Fibroblast of skin of left quadriceps (primary cell): ENCODE measurements at regions not wholly inside any gene's neighbourhood (a gene's known extent, or its start where the extent isn't known, plus 50 kb on each side); places are given as distances from the start of the nearest gene placed in this dataset.

Experiments
- DNase-seq, 2 experiments: peaks; one replicate each; pipeline ENCODE4 v3.0.0-alpha.2; 2013; ENCODE audit warnings: low read depth in 2 of 2

DNA sequence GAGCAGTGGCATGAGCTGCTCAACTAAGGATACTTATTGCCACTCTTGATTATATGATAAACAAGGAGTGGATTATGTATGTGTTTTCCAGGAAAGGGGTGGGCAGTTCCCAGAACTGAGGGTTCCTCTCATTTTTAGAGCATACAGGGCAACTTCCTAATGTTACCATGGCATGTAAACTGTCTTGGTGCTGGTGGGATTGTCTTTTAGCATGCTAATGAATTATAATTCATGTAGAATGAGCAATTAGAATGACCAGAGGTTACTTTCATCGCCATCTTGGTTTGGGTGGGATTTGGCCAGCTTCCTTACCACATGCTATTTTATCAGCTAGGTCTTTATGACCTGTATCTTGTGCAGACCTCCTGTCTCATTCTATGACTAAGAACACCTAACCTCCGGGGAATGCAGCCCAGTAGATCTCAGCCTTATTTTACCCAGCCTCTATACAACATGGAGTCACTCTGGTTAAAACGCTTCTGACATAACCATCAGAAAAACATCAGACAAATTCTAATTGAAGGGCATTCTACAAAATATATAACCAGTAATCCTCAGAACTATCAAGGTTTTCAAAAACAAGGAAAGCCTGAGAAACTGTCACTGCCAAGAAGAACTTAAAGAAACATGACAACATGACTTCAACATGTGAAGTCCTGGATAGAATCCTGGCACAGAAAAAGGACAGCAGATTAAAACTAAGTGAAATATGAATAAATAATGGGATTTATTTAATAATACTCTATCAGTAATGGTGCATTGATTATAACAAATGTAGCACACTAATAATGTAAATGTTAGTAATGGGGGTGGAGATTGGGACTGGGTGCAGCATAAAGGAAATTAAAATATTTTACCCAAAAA, 365.0 kb downstream of the SEMA3D start:
- no peak for DNase-seq

DNA sequence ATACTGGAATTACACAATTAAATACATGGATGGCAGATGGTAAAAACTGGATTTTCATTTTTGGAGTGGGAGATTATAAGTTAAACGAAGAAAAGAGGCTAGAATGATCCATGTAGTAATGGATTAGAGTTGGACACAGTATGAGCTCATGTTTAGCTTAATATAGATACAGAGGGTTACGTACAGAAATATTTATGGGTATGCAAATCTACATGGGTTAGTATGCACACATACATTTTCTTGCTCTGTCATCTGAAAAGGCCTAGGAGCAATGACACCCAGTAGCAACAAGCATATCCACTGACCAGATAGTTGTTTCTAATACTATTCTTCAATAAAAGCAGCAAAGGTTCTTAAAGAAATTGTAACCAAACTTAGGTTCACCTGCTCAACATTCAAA, 366.4 kb downstream of the SEMA3D start:
- no peak for DNase-seq

DNA sequence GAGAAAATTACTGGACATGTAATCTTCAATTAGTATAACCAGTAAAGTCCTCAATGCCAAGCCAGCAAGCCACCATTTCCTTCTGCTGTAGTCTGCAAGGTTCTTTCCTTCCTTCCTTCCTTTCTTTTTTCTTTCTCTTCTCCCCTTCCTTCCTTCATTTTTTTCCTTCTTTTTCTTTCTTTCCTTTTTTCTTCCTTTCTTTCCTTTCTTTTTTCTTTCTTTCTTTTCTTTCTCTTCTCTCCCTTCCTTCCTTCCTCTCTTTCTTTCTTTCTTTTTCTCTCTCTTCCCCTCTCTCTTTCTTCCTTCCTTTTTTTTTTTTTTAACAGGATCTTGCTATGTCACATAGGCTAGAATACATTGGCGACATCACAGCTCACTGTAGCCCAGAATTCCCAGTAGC, 369.8 kb downstream of the SEMA3D start:
- no peak for DNase-seq

DNA sequence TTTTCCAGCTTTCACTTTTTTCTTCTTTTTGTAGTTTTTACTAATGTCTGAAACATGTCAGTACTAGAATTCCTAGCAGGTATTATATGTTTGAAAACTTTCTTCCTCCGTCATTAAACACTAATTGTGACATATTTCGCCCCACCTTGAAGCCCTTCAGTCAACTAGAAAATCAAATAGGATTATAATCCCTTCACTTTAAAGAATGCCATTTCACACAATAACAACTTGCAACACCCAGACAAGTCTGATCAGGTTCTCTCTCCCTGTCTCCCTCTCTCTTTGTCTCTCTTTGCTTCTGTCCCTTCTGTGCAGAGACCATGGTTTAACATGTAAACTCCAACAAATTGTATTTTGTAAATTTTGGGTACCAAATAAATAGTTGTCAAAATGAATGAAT, 373.5 kb downstream of the SEMA3D start:
- DNase-seq: no peak

DNA sequence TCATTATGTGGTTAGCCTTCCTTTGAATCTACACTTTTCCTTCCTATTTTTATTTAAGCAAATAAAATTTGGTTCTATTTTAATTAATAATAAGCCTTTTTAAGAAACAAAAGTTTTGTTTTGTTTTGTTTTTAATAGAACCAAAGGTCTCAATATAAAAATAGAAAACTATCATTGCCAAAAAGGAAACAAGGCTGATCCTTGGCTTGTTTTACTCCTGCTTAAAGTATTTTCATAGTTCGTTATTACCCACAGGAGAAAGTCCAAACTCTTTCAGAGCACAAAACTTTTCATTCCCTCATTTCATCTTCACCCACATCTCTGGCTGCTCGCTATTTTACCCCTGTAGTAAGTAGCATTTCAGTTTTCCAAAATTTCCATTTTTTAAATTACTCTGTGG, 374.8 kb downstream of the SEMA3D start:
- DNase-seq: no peak

DNA sequence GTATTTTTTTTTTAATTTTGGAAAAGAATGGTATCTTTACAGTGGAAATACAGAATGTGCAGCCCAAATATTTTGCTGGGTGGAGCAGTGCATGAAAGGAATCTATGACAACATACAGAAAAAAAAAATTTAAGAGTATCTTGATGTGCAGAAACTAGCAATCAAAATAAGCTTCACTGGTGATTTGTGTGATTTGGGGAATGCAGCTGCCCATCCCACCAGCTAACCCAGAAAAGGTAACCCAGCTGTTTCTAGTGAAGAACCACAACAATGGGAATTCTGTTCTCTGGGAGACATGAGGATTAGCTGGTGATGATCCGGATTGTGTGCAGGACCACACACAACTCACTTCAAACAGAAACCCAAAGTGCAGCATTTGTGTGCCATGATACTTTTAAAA, 375.5 kb downstream of the SEMA3D start:
- no peak for DNase-seq

DNA sequence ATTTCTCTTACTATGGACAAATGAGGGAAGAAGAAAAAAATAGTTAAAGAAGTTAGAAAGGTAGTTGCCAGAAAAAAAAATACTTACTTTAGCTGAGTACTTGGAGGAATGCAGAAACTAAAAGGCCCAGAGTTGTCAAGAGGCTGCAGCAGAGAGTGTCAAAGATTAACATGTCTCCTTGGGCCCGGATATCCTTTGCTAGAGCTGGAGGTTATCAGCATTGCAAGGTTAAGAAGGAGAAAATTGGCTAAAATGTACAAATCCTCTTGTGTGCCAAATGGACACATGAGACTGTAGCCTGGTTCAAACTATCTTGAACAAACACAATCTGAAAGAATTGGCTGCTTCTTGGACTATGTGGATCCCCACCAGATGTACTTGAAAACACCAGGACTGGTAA, 377.0 kb downstream of the SEMA3D start:
- DNase-seq: no peak

DNA sequence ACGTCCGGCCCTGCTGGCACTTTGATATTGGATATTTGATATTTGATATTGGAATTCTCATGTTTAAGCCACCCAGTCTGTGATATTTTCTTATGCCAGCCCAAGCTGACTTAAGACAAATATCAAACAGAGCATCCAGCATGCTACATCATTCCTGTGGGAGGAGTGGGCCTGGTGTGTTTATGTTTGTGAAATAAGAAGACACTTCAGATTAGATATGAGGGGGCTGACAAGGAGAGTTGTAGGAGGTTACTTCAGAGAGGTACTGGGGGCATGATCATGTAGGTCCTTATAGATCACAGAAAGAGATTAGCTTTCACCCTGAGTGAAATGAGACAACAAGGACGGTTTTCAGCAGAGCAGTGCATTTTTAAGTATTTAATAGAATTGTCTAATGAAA, 382.9 kb downstream of the SEMA3D start:
- DNase-seq: no peak

DNA sequence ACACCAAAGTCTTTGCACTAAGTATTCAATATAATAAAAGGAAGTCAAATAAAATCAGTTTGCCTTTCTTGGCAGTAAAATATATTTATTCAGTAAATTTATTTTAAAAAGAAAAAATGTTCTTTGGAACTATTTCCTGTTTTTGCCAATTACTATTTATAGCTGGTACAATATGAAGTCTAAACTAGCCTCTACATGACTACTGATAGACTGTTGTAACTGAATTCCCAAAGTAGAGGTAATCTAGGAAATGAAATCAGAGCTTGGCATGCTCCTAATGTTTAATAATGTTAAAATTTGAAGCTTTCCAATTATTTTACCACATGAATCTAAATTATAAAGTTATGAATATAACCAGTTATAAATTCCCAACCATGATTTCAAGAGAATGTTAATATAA, 385.5 kb downstream of the SEMA3D start:
- DNase-seq: no peak

DNA sequence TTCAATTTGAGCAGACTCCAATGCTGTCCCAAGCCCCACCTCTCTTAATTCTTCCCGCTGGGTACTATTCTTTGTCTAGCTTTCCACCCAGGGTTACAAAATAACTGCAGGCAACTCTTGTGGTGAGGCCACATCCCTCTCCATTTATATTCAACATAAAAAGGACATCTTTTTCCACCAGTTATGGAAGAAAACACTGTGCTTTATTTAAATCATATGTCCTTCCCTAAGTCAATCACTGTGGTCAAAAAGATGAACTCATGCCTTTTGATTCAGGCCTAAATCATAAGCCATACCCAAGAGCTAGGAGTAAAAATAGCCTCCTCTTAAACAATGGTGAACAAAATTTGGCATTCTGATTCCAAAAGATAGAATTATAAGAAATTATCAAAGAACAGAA, 386.0 kb downstream of the SEMA3D start:
- DNase-seq: no peak

DNA sequence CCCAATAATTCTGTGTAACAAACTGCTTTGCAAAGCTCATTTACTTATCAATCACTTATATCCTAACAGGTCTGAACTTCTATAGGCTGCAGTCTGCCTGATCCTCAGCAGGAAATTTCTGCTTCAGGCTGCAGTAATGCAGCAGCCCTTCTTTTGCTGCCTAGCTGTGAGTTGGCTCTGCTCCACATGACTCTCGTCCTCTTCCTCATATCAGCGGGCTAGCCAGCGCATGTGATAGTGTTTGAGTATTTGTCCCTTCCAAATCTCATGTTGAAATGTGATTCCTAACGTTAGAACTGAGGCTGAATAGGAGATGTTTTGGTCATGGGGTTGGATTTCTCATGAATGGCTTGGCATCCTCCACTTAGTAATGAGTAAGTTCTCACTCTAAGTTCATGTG, 387.8 kb downstream of the SEMA3D start:
- no peak for DNase-seq

DNA sequence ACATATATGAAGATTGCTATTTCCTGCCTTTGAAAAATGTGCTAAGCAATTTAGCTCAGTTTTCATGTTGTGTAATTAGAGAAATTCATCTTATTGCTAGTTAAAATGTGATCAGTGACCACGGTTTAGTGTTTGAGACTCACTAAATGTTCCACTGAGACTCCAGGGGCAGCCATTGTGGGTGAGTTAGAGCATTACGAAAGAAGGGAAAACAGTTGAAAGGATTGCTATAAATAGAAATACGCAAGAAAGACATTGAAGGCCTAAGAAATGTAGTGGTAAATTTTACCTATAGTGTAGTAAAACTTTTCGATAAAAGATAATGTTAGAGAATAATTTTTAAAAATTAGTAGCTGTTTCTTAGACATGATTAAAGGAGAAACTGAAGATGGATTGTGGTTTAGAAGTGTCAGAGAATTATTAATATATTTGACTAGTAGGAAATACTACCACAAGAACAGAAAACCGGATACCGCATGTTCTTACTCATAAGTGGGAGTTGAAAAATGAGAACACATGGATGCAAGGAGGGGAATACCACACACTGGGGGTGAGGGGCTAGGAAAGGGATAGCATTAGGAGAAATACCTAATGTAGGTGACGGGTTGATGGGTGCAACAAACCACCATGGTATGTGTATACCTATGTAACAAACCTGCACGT, 394.5 kb downstream of the SEMA3D start:
- peak; percentile 24 to 25 for DNase-seq

DNA sequence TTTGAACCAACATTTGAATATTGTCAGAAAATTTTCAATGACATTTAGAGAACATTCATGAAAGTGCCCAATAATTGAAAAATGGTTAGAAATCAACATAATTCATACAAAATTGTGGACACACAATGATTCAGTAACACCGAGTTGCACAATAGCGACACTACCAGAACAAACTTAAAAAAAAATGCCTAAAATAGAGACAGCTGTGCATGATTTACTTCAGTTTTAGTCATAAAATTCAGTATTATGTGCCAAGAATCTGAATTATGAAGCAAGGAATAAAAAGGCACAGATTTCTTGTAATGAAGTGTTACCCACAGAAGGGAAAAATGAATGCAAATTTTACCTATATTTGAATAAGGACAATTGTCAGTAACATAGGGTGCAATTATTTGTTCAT, 396.0 kb downstream of the SEMA3D start:
- DNase-seq: peak; percentile 70 to 75

DNA sequence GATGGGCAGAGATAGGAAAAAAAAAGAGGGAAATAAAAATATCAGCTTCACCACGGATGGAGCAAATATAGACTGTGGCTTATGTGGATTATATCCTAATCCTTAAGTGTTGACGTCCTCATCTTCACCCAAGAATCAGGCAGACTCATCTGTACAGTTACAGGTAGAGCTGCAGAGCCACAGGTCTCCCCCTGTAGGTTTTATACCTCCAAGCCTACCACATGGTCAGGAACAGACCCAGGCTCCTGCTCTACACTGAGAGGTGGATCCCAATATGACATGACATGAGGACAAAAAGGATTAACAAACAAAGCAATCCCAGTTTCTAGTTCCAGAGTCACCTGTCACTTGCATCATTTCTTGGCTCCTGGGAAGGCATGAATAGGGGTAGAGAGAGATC, 400.8 kb downstream of the SEMA3D start:
- no peak for DNase-seq

DNA sequence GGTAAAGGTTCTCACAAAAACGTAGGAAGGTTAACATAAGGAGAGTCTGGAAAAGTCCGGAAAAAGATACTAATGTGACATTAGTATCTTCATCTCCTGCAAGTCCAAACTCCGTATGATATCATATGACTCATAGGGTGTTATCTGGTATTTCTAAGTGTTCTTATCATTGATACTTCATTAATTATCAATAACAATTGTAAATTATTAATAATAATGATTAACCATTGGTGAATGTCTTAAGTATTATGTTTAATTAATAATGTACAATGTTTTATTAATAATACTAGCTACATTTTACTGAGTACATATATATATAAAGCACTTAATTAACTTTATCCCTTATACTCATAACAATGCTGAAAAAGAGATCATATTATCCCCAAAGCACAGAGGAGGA, 402.4 kb downstream of the SEMA3D start:
- DNase-seq: no peak

DNA sequence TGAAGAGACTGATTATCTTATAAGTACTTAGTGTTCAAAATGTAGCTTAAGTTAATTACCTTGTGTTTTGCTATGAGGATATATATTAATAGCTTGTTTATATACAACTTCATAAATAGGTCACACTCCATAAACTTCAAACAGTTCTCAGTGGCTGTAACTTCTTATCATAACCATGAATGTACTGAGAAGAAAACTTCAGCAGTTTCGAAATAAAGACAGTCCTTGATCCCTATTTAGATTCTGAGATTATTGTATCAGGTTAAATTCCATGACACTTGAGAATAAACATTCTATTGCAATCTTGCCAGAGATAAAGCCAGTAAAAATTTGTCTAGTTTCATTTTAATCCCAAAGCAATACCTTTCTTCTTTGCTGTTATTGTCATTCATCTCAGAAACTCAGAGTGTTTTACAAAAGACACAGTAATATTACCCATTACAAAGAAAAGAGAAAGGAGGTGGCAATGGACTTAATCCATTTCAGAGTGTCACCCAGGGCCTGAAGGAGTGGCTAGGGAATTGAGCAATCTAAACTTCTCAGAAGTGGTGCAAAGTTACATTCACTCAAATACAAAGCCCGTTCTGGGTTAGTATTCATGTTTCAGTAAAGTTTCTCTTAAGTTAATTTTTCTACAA, 403.6 kb downstream of the SEMA3D start:
- no peak for DNase-seq

DNA sequence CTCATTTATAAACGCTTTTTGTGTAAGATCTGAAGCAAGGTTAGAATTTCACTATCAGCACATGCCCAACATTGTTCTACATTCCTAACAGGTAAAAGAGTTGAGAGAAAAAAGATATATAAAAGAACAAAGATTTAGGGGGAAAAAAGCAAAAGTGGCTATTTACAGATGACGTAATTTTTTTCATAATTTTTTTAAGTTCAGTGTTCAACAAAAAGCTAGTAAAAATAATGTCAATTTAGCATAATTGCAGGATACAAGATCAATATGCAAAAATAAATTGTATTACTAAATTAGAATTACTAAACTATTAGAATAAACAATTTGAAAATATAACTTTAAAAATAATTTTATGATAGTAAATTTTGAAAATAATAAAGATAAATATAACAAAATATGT, 405.0 kb downstream of the SEMA3D start:
- DNase-seq: no peak

DNA sequence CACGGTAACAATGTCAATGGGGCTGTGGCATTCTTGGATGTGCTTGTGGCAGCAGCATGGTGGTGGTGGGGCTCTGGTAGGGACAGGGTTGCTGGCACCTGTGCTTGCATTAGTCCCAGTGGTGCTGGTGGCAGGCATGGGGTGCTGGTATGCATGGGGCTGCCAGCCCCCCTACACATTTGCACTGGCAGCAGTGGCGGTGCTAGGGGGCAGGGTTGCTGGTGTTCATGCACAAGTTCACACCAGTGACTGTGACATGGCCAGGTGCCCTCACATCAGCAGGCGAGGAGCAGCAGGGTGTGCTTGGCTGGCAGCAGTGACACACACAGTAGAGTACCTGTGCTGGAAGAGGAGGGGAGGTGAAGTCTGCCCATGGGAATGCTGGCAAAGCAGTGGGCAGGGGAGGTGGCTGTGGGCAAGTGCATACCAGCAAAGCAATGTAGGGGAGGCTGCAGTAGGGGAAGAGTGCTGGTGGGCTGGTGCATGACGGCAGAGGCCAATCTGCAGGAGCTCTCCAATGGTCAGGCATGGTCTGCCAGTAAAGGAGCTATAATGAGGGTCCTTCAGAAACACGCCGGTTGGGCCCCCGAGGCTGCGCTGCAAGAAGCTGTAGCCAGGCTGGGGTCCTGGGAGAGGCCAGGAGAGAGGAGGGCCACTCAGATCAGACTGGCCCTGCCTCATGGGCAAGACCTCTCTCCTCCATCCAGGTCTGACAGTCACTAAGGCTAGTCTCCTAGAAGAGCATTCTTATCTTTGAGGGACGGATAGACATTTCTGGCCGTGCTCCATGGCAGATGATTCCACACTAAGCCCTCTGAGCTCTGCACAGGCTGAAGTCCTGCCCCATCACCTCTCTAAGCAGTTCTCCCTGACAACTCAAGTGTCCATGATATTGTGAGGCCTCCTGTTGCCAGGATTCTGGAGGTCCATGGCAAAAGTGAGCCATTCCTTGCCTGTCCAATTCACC, 406.4 kb downstream of the SEMA3D start:
- no peak for DNase-seq

DNA sequence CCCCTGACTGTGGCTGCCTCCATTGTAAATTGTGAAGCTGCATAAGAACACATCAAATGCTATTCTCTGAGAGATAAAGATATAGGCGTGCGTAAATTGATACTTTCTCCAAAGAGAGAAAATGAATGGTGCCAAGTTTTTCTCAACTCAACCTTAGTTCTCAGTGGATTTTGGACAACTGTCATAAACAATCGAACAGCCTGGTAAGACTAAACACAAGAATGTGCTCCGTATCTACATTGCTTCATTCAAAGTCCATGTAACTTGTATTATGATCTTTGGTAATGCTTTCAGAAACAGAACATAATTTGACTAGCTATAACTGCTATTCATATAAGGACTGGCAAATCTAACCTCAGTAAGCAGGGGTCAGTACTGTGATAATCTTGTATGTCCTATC, 429.1 kb downstream of the SEMA3D start:
- DNase-seq: no peak

DNA sequence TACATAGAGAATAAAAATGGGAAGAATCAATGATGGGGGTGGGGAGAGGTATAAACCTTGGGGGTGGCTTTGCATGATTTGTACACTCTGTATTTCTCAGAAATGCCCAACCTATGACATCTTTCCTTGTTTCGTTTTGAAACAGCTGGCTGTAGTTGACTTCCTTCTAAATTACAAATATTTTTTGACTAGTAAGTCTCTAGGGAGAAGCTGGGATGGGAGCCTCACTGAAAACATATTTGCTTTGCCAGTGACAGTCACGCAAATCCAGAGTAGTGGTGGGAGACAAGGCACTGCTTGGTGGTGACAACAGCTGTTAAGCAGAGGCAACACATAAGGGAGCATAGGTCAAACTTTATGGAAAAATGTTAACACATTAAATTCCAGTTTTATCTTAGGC, 440.5 kb downstream of the SEMA3D start:
- DNase-seq: peak in 1 of 2 experiments; percentile 14

DNA sequence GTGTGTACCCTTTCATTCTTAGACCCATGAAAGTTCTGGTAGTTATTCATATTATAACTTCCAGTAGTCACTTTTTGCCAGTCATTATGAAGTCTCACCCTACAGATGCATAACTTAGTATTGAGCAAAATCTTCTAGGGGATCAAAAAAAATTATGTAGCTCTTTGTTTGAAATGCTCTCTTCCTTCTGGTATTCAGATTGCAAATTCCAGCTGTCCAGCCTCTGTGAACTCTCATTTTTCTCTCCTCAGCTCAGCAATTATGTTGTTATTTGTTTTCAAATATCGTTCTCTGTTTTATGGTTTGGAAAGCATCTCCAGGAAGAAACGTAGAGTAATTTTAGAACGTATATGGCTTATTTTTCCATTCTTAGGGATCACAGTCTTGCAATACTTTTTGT, 442.5 kb downstream of the SEMA3D start:
- no peak for DNase-seq
